NCI-H524 treated with DMSO at 0.1 percent for 48 hours (cell line): ENCODE measurements at regions not wholly inside any gene's neighbourhood (a gene's known extent, or its start where the extent isn't known, plus 50 kb on each side); places are given as distances from the start of the nearest gene placed in this dataset.

ENCODE experiments used
- DNase-seq: peaks from one replicate; lab custom pipeline; 2025; lab: John Stamatoyannopoulos, UW

GRCh38 chr15:31830591-31830990, 199.7 kb upstream of the CHRNA7 start:
- DNase-seq: no peak

- DNase-seq: no peak
Observed at GRCh38 chr15:31831596-31831995, 198.7 kb upstream of the CHRNA7 start.

GRCh38 chr15:31834654-31835053, 195.7 kb upstream of the CHRNA7 start:
- DNase-seq: no peak

- no peak for DNase-seq
Observed at GRCh38 chr15:31839388-31839787, 190.9 kb upstream of the CHRNA7 start.

GRCh38 chr15:31840849-31841476, 189.4 kb upstream of the CHRNA7 start:
- DNase-seq: no peak

- no peak for DNase-seq
Observed at GRCh38 chr15:31842532-31843195, 187.7 kb upstream of the CHRNA7 start.

- DNase-seq: no peak
Observed at GRCh38 chr15:31843426-31844055, 186.8 kb upstream of the CHRNA7 start.

GRCh38 chr15:31845791-31846190, 184.5 kb upstream of the CHRNA7 start:
- DNase-seq: no peak

GRCh38 chr15:31847961-31848360, 182.4 kb upstream of the CHRNA7 start:
- no peak for DNase-seq

- no peak for DNase-seq
Observed at GRCh38 chr15:31848621-31849020, 181.7 kb upstream of the CHRNA7 start.

GRCh38 chr15:31852933-31853799, 177.1 kb upstream of the CHRNA7 start:
- DNase-seq: no peak

GRCh38 chr15:31856581-31856980, 173.7 kb upstream of the CHRNA7 start:
- DNase-seq: no peak

- DNase-seq: no peak
Observed at GRCh38 chr15:31857194-31857593, 173.1 kb upstream of the CHRNA7 start.

GRCh38 chr15:31858026-31858425, 172.3 kb upstream of the CHRNA7 start:
- no peak for DNase-seq

GRCh38 chr15:31866248-31866647, 164.1 kb upstream of the CHRNA7 start:
- DNase-seq: no peak

- peak; percentile 14 for DNase-seq
Observed at GRCh38 chr15:31867536-31868442, 162.5 kb upstream of the CHRNA7 start.

GRCh38 chr15:31869686-31870307, 160.5 kb upstream of the CHRNA7 start:
- DNase-seq: no peak

GRCh38 chr15:31870328-31871165, 159.8 kb upstream of the CHRNA7 start, which contains the start of gene OTUD7A:
Gene OTUD7A, minus strand, starts transcription at chr15:31870673.
- peak; percentile 42 for DNase-seq

- DNase-seq: no peak
Observed at GRCh38 chr15:31871166-31871886, 159.0 kb upstream of the CHRNA7 start.
